NT2/D1 (cell line): ENCODE measurements at regions not wholly inside any gene's neighbourhood (a gene's known extent, or its start where the extent isn't known, plus 50 kb on each side); places are given as distances from the start of the nearest gene placed in this dataset.
"Not testable (repeated sequence)": the region's sequence is repeated elsewhere in the genome, so short reads cannot be mapped to it uniquely, and the experiment has no call there.

Experiments
- DNase-seq: peaks from one replicate; pipeline ENCODE4 v3.0.0-alpha.2; 2011; ENCODE audit warnings: low read depth, low spot score
- H3K27me3 ChIP-seq: 2 replicates; pipeline ENCODE4 v1.6.0; 2011; ENCODE audit warnings: mild to moderate bottlenecking; ENCODE audit not compliant: insufficient read length, insufficient read depth
- H3K36me3 ChIP-seq: 2 replicates; pipeline ENCODE4 v1.6.1; 2011; ENCODE audit warnings: mild to moderate bottlenecking, low read length, mixed read lengths; ENCODE audit not compliant: insufficient read depth, insufficient read length
- H3K4me1 ChIP-seq: 2 replicates; pipeline ENCODE4 v1.5.1; 2011; ENCODE audit not compliant: insufficient read depth, insufficient read length
- H3K4me3 ChIP-seq: 2 replicates; pipeline ENCODE4 v1.5.1; 2011; ENCODE audit warnings: low read depth; ENCODE audit not compliant: insufficient read length
- H3K9ac ChIP-seq: 2 replicates; pipeline ENCODE4 v1.6.0; 2011; ENCODE audit warnings: low read depth; ENCODE audit not compliant: insufficient read length
- H3K9me3 ChIP-seq: 2 replicates; pipeline ENCODE4 v1.5.1; 2011; ENCODE audit warnings: mild to moderate bottlenecking, low read length; ENCODE audit not compliant: insufficient read depth
- SUZ12 ChIP-seq: IDR thresholded peaks from 2 replicates; pipeline ENCODE4 v1.6.1; 2011; ENCODE audit not compliant: insufficient read length, insufficient read depth; ENCODE audit errors: extremely low read depth
- YY1 ChIP-seq: IDR thresholded peaks from 2 replicates; pipeline ENCODE4 v1.6.1; 2011; ENCODE audit not compliant: insufficient read length, insufficient read depth
- ZNF274 ChIP-seq: IDR thresholded peaks from 2 replicates; pipeline ENCODE4 v1.6.1; 2011; ENCODE audit warnings: mild to moderate bottlenecking, low read depth, low read length

GRCh38 chr16:13727943-13728342 lies 192.0 kb upstream of the ERCC4 start:
- no peaks in the 10 kb centered on the region for H3K36me3 ChIP-seq
- no peaks in the 10 kb centered on the region for H3K4me1 ChIP-seq
- H3K9me3 ChIP-seq = no peaks in the 10 kb centered on the region
- no peak overlapping the region for H3K4me3 ChIP-seq
- H3K9ac ChIP-seq = no peak overlapping the region
- no peak for DNase-seq
- TF ChIP-seq ZNF274 (no peak), SUZ12 (no peak), YY1 (no peak)
- H3K27me3 ChIP-seq = no peaks in the 10 kb centered on the region

GRCh38 chr16:13733561-13733960 lies 186.4 kb upstream of the ERCC4 start:
- Histone ChIP-seq H3K9ac (no peak overlapping the region), H3K4me1 (no peaks in the 10 kb centered on the region)

GRCh38 chr16:13739621-13740373 lies 180.2 kb upstream of the ERCC4 start:
- DNase-seq, H3K27me3 ChIP-seq, H3K4me3 ChIP-seq, H3K36me3 ChIP-seq, H3K4me1 ChIP-seq, H3K9ac ChIP-seq: not testable (repeated sequence)
- peaks cover 18% of the 10 kb centered on the region for H3K9me3 ChIP-seq

More at GRCh38 chr16:13733561-13733960, 186.4 kb upstream of the ERCC4 start:
- H3K9me3 ChIP-seq = no peaks in the 10 kb centered on the region
- H3K36me3 ChIP-seq = no peaks in the 10 kb centered on the region
- no peak for TF ChIP-seq SUZ12
- TF ChIP-seq YY1 = no peak
- TF ChIP-seq ZNF274 = no peak
- H3K4me3 ChIP-seq = no peak overlapping the region
- H3K27me3 ChIP-seq = no peaks in the 10 kb centered on the region
- DNase-seq = no peak

GRCh38 chr16:13742928-13743327 lies 177.0 kb upstream of the ERCC4 start:
- Histone ChIP-seq H3K4me1 (no peaks in the 10 kb centered on the region), H3K9ac (no peak overlapping the region), H3K27me3 (no peaks in the 10 kb centered on the region), H3K9me3 (peaks cover 18% of the 10 kb centered on the region), H3K4me3 (no peak overlapping the region), H3K36me3 (no peaks in the 10 kb centered on the region)
- TF ChIP-seq ZNF274 (no peak), YY1 (no peak), SUZ12 (no peak)
- no peak for DNase-seq

GRCh38 chr16:13743571-13743970 lies 176.4 kb upstream of the ERCC4 start:
- Histone ChIP-seq H3K4me3 (no peak overlapping the region), H3K9me3 (peaks cover 18% of the 10 kb centered on the region), H3K9ac (no peak overlapping the region), H3K36me3 (no peaks in the 10 kb centered on the region), H3K27me3 (no peaks in the 10 kb centered on the region), H3K4me1 (no peaks in the 10 kb centered on the region)
- DNase-seq = no peak
- TF ChIP-seq SUZ12 (no peak), ZNF274 (no peak), YY1 (no peak)

- Histone ChIP-seq H3K4me3 (no peak overlapping the region), H3K9ac (no peak overlapping the region), H3K36me3 (no peaks in the 10 kb centered on the region), H3K27me3 (no peaks in the 10 kb centered on the region), H3K9me3 (0 out of 2 replicates have a peak, but pooled peaks cover 4% of the 10 kb centered on the region), H3K4me1 (no peaks in the 10 kb centered on the region)
- TF ChIP-seq ZNF274 (no peak), YY1 (no peak), SUZ12 (no peak)
- no peak for DNase-seq
Observed at GRCh38 chr16:13756411-13757140, 163.4 kb upstream of the ERCC4 start.

GRCh38 chr16:13766334-13766733 lies 153.6 kb upstream of the ERCC4 start:
- Histone ChIP-seq H3K36me3 (no peaks in the 10 kb centered on the region), H3K9me3 (no peaks in the 10 kb centered on the region), H3K4me3 (no peak overlapping the region), H3K4me1 (no peaks in the 10 kb centered on the region), H3K27me3 (peaks cover 3% of the 10 kb centered on the region), H3K9ac (no peak overlapping the region)
- TF ChIP-seq ZNF274 (no peak), YY1 (no peak), SUZ12 (no peak)
- DNase-seq = no peak
